ENCODE measurements at regions not wholly inside any gene's neighbourhood (a gene's known extent, or its start where the extent isn't known, plus 50 kb on each side); places are given as distances from the start of the nearest gene placed in this dataset.

DNA sequence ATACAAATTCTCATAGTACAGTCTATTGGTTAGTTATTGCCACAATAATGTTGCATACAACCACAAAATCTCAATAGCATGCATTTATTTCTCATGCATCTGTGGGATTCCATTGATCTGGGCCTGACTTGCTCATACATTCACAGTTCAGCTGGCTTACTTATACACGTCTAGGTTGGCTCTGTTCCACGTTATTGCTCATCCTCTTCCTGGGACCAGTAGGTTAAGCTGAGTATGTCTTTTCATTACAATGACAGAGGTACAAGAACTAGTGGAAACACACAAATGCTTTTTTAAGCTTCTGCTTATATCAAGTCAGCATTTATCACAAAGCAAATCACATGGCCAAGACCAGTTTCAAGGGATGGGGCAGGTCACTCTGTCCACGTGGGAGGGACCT lies 485.3 kb upstream of the BTBD3 start:
- Histone ChIP-seq H3K4me1 (peaks cover 0 to 2% (median 0%) of the 10 kb centered on the region in 3 donors), H3K9me3 (peaks cover 0 to 17% (median 0%) of the 10 kb centered on the region in 3 donors), H3K27ac (no peak overlapping the region), H3K36me3 (no peaks in the 10 kb centered on the region), H3K4me3 (no peak overlapping the region), H3K27me3 (no peaks in the 10 kb centered on the region)
- intact Hi-C loops (cut with DNase I): no loop called here
- no peak for DNase-seq
- no peak for TF ChIP-seq POLR2A (IDR thresholded peaks at IDR 0.05)
- TF ChIP-seq CTCF (IDR thresholded peaks at IDR 0.05): no peak
- WGBS, 2 donors: 13 to 46% methylated on average over 3 of the region's 3 CpGs

- Histone ChIP-seq H3K27me3 (no peaks in the 10 kb centered on the region), H3K36me3 (no peaks in the 10 kb centered on the region), H3K9me3 (peaks cover 0 to 17% (median 0%) of the 10 kb centered on the region in 3 donors), H3K27ac (no peak overlapping the region), H3K4me3 (no peak overlapping the region), H3K4me1 (peaks cover 0 to 6% (median 0%) of the 10 kb centered on the region in 3 donors)
- no peak for TF ChIP-seq CTCF (IDR thresholded peaks at IDR 0.05)
- no peak for DNase-seq
- intact Hi-C loops (cut with DNase I): no loop called here
- 83 to 86% methylated on average over 4 of the region's 4 CpGs for WGBS, 2 donors
Observed at GRCh38 chr20:11436113-11436905, 481.4 kb upstream of the BTBD3 start.

- no peak for DNase-seq
- WGBS, 2 donors: 73 to 85% methylated on average over 3 of the region's 3 CpGs
Observed at GRCh38 chr20:11437090-11437489, 480.6 kb upstream of the BTBD3 start.

DNA sequence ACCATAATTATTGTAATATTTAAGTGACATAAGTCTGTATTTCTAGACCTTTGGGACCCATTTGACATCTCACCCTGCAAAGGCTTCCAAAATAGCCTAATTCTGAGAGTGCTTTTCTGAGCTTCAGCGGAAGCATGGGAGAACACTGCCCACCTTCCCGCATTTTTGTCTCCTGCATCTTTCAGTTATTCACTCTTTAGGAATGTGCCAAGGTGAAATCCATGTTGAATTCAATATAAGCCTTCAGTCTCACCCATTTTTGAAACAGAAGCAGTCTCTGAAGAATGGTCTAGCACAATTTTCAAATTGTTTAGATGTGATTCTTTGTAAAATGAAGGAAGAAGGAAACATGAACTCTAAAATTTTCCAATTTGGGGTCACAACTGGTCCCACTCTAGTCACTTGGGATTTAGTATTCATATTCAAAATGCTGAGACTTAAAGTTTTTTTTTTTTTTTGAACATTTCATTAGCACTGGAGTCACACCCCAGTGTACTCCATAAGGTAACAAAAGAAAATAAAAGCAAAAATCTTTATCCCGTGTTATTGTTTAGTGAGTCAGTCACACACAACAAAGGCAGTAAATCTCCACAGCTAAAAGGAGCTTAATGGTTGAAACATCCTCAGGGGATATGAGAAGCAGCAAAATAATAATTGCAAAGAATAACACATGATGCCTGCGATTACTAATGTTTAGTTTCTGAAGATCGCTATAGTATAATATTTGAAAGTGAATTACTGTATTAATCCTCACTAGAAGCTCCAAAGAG lies 479.9 kb upstream of the BTBD3 start:
- no peaks in the 10 kb centered on the region for H3K36me3 ChIP-seq
- H3K27ac ChIP-seq: no peak overlapping the region
- intact Hi-C loops (cut with DNase I): no loop called here
- peaks cover 0 to 17% (median 0%) of the 10 kb centered on the region in 3 donors for H3K9me3 ChIP-seq
- peaks cover 0 to 6% (median 0%) of the 10 kb centered on the region in 3 donors for H3K4me1 ChIP-seq
- no peak overlapping the region for H3K4me3 ChIP-seq
- WGBS, 2 donors: 56 to 67% methylated on average over 5 of the region's 5 CpGs
- no peak for DNase-seq
- no peak for TF ChIP-seq CTCF (IDR thresholded peaks at IDR 0.05)
- no peak for TF ChIP-seq POLR2A (IDR thresholded peaks at IDR 0.05)
- no peaks in the 10 kb centered on the region for H3K27me3 ChIP-seq

More at GRCh38 chr20:11437090-11437489, 480.6 kb upstream of the BTBD3 start:
- TF ChIP-seq CTCF (IDR thresholded peaks at IDR 0.05): no peak
- TF ChIP-seq POLR2A (IDR thresholded peaks at IDR 0.05): no peak
- peaks cover 0 to 6% (median 0%) of the 10 kb centered on the region in 3 donors for H3K4me1 ChIP-seq
- no peak overlapping the region for H3K4me3 ChIP-seq
- no peaks in the 10 kb centered on the region for H3K36me3 ChIP-seq
- H3K27me3 ChIP-seq: no peaks in the 10 kb centered on the region
- intact Hi-C loops (cut with DNase I): no loop called here
- H3K27ac ChIP-seq: no peak overlapping the region
- H3K9me3 ChIP-seq: peaks cover 0 to 17% (median 0%) of the 10 kb centered on the region in 3 donors

DNA sequence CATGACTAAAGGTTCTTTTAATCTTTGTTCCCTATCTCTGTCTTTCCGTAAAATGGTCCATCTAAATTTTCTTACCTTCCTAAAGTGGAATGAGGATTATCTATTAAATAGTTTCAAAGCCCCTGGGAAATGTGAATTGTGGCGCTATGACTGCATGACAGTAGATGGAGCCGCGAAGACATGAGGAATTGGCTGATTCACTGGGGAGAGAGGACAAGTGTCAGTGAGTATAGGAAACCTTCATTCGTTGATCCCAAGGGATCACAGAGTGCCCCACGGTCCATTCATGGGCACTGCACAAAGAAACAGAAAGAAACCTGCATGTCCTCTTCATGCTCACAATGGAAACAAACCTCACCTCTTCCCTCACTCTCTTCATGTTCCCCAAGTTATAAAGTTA lies 479.3 kb upstream of the BTBD3 start:
- Histone ChIP-seq H3K27me3 (no peaks in the 10 kb centered on the region), H3K9me3 (peaks cover 0 to 17% (median 0%) of the 10 kb centered on the region in 3 donors), H3K4me1 (peaks cover 0 to 6% (median 0%) of the 10 kb centered on the region in 3 donors), H3K27ac (no peak overlapping the region), H3K4me3 (no peak overlapping the region), H3K36me3 (no peaks in the 10 kb centered on the region)
- TF ChIP-seq POLR2A (IDR thresholded peaks at IDR 0.05) (no peak), CTCF (IDR thresholded peaks at IDR 0.05) (no peak)
- WGBS, 2 donors: 48 to 65% methylated on average over 6 of the region's 6 CpGs
- DNase-seq: no peak
- intact Hi-C loops (cut with DNase I): no loop called here
